GM13977 (cell line): ENCODE measurements at regions not wholly inside any gene's neighbourhood (a gene's known extent, or its start where the extent isn't known, plus 50 kb on each side); places are given as distances from the start of the nearest gene placed in this dataset.
"Not testable (repeated sequence)": the region's sequence is repeated elsewhere in the genome, so short reads cannot be mapped to it uniquely, and the experiment has no call there.

Source experiments
- DNase-seq: peaks from one replicate; pipeline ENCODE4 v3.0.0; 2012; ENCODE audit warnings: low spot score
- in situ Hi-C: fragments of 300-500 bp; cut with MboI; formaldehyde crosslinking; loops from one replicate; pipeline ENCODE4 v1.12.0; 2022; ENCODE audit warnings: low sequenced_read_pairs, low pct_unique_long_range_greater_than_20kb, mixed read lengths, inconsistent platforms; ENCODE audit not compliant: unreplicated experiment
- TF ChIP-seq, protein P1 (sequence below): IDR thresholded peaks from 2 replicates; pipeline ENCODE4 v1.5.1; 2012; ENCODE audit warnings: mild to moderate bottlenecking, control low read depth; ENCODE audit not compliant: insufficient read depth; ENCODE audit errors: extremely low read depth, missing control alignments

- in situ Hi-C loops = no loop called here
- TF ChIP-seq, protein P1, sequence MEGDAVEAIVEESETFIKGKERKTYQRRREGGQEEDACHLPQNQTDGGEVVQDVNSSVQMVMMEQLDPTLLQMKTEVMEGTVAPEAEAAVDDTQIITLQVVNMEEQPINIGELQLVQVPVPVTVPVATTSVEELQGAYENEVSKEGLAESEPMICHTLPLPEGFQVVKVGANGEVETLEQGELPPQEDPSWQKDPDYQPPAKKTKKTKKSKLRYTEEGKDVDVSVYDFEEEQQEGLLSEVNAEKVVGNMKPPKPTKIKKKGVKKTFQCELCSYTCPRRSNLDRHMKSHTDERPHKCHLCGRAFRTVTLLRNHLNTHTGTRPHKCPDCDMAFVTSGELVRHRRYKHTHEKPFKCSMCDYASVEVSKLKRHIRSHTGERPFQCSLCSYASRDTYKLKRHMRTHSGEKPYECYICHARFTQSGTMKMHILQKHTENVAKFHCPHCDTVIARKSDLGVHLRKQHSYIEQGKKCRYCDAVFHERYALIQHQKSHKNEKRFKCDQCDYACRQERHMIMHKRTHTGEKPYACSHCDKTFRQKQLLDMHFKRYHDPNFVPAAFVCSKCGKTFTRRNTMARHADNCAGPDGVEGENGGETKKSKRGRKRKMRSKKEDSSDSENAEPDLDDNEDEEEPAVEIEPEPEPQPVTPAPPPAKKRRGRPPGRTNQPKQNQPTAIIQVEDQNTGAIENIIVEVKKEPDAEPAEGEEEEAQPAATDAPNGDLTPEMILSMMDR = no peak
- DNase-seq = no peak
Observed at GRCh38 chr10:131833013-131833412, 67.8 kb upstream of the PPP2R2D start.

- in situ Hi-C loops = no loop called here
- no peak for DNase-seq
Observed at GRCh38 chr10:131833446-131834080, 67.2 kb upstream of the PPP2R2D start.

DNA sequence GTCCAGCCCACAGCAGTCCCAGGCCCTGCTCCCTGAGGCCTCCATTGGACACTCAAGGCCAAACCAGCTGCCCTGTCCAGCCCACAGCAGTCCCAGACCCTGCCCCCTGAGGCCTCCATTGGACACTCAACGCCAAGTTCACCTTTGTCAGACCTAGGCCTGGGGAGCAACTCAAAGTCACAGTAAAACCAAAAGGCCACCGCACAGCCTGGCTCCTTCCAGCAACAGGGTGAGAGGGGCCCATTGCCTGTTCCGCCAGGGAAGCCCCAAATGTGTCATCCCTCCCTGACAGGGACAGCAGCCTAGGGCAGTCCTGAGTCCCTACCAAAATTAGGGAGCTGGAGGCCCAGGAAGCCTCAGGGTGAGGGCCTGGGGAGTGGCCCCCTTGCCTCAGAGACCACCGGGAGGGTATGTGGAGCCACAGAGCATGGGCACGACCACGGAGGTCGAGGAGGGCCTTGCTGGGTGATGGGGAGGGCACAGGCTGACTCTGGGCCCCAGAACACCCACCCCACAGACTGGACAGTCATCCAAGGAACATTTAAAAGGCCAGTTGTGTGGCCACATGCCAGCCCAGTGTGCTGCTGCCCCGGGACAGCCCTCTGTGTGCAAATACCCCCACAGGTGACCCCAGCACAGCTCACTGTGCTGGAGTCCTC lies 66.5 kb upstream of the PPP2R2D start:
- DNase-seq = no peak
- TF ChIP-seq, protein P1 = no peak
- in situ Hi-C loops = no loop called here

More at GRCh38 chr10:131833446-131834080, 67.2 kb upstream of the PPP2R2D start:
- TF ChIP-seq, protein P1 = no peak

DNA sequence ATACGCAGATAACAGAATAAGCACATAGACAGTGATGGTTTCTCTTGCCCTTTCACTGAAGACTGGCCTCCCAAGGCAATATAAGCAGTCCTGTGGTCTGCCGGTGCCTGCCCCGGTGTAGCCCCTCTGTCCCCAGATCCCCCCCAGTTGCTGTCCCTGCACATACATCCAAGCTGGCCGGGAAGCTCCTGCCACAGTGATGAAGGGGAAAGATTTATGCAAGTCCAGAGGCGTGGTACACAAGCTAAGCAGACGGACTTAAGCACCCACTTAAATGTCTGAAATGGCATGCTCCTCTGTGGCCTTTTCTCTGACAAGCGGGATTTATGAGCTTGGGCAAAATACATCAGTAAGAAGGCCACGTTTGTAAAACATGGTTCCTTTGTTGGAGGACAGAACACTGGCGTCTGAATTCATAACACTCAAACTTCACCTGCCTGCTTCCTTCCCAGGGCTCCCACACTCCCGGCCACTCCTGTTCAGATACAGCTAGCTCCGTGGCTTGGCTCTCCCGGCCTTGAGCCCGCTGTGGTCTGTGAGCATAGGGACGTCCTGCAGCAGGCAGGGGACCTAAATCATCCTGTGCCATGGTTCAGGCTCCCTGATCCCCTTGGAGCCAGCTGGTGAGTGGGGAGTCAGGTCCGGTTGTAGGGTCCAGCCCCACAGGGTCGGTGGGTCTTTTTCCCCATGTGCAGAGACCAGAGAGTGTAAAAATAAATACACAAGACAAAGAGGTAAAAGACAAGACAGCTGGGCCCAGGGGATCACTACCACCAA lies 61.7 kb upstream of the PPP2R2D start:
- TF ChIP-seq, protein P1 = no peak
- in situ Hi-C loops = no loop called here

DNA sequence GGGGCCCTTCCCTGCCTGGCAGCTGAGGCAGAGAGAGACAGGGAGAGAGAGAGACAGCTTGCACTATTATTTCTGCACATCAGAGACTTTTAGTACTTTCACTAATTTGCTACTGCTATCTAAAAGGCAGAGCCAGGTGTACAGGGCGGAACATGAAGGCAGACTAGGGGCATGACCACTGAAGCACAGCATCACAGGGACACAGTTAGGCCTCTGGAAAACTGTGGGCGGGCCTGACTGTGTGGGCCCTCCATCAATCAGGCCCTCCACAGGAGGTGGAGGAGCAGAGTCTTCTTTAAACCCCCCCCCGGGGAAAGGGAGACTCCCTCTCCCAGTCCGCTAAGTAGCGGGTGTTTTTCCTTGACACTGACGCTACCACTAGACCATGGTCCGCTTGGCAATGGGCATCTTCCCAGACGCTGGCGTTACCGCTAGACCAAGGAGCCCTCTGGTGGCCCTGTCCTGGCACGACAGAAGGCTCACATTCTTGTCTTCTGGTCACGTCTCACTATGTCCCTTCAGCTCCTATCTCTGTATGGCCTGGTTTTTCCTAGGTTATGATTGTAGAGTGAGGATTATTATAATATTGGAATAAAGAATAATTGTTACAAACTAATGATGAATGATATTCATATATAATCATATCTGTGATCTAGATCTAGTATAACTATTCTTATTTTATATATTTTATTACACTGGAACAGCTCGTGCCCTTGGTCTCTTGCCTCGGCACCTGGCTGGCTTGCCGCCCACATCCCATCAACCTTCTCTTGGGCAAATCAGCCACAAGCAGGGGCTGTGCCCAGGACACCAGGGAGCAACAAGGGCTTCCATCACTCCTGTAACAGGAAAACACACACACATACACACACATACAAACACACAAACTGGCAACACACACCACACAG lies 60.7 kb upstream of the PPP2R2D start:
- in situ Hi-C loops, DNase-seq: not testable (repeated sequence)

More for the DNA sequence above, 61.7 kb upstream of the PPP2R2D start:
- no peak for DNase-seq

- TF ChIP-seq, protein P1 = no peak
- no peak for DNase-seq
- in situ Hi-C loops = no loop called here
Observed at GRCh38 chr10:131840788-131841118, 60.1 kb upstream of the PPP2R2D start.
